ENCODE measurements at regions not wholly inside any gene's neighbourhood (a gene's known extent, or its start where the extent isn't known, plus 50 kb on each side); places are given as distances from the start of the nearest gene placed in this dataset.

GRCh38 chr2:12795851-12796250 lies 79.1 kb downstream of the TRIB2 start:
- no peak for DNase-seq

GRCh38 chr2:12796657-12797056 lies 79.9 kb downstream of the TRIB2 start:
- DNase-seq: no peak

GRCh38 chr2:12797815-12798214 lies 81.1 kb downstream of the TRIB2 start:
- DNase-seq: no peak

GRCh38 chr2:12803607-12804006 lies 86.9 kb downstream of the TRIB2 start:
- no peak for DNase-seq

- DNase-seq: no peak
These were observed 87.5 kb downstream of the TRIB2 start for GRCh38 chr2:12804091-12804856.

- DNase-seq: no peak
These were observed 88.3 kb downstream of the TRIB2 start for GRCh38 chr2:12805033-12805432.

GRCh38 chr2:12806549-12807242 lies 90.0 kb downstream of the TRIB2 start:
- DNase-seq: no peak

- DNase-seq: no peak
These were observed 91.4 kb downstream of the TRIB2 start for GRCh38 chr2:12807907-12808810.

GRCh38 chr2:12809526-12809925 lies 92.8 kb downstream of the TRIB2 start:
- DNase-seq: no peak

GRCh38 chr2:12811916-12812315 lies 95.2 kb downstream of the TRIB2 start:
- DNase-seq: no peak

GRCh38 chr2:12813166-12813565 lies 96.4 kb downstream of the TRIB2 start:
- no peak for DNase-seq

GRCh38 chr2:12816379-12817306 lies 99.9 kb downstream of the TRIB2 start:
- no peak for DNase-seq

- DNase-seq: no peak
These were observed 101.1 kb downstream of the TRIB2 start for GRCh38 chr2:12817870-12818269.

- DNase-seq: no peak
These were observed 101.8 kb downstream of the TRIB2 start for GRCh38 chr2:12818416-12819102.

- DNase-seq: no peak
These were observed 102.4 kb downstream of the TRIB2 start for GRCh38 chr2:12819103-12819475.

- DNase-seq: no peak
These were observed 103.0 kb downstream of the TRIB2 start for GRCh38 chr2:12819721-12820120.

- no peak for DNase-seq
These were observed 104.9 kb downstream of the TRIB2 start for GRCh38 chr2:12821656-12822055.

GRCh38 chr2:12824351-12824777 lies 107.6 kb downstream of the TRIB2 start:
- no peak for DNase-seq

GRCh38 chr2:12824778-12825379 lies 108.1 kb downstream of the TRIB2 start:
- DNase-seq: no peak

- DNase-seq: no peak
These were observed 110.0 kb downstream of the TRIB2 start for GRCh38 chr2:12826781-12827180.

GRCh38 chr2:12827721-12828120 lies 111.0 kb downstream of the TRIB2 start:
- DNase-seq: no peak

All from SIG-M5 (cell line).